Stimulated activated CD4-positive, alpha-beta T cell treated with anti-CD3 and anti-CD28 coated beads, TNF-alpha, amount 100 ng/mL, for 48 hours (primary cell): ENCODE measurements at regions not wholly inside any gene's neighbourhood (a gene's known extent, or its start where the extent isn't known, plus 50 kb on each side); places are given as distances from the start of the nearest gene placed in this dataset.

Experiments used
- DNase-seq, 3 donors: peaks; one replicate each; pipeline ENCODE4 v3.0.0-alpha.2; 2020; ENCODE audit warnings: low read depth in 3 of 3

DNA sequence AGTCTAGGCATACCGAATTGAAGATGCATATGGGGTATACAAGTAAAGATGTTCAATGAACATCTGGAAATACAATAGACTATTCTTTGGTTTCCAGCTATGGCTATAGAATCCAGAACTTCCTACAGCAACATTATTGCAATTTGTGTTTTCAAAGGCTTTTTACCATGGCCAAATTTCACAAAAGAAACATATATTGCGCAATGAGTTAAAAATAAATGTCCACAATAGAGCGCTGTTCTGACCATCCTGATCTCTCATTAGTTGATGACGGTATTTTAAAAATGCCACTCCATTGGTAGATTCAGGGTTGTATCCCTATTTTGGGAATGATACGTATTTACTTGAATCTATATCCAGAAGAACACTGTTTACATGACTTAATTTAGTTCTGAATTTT is 139.2 kb downstream of the LINC00632 start:
- no peak for DNase-seq

DNA sequence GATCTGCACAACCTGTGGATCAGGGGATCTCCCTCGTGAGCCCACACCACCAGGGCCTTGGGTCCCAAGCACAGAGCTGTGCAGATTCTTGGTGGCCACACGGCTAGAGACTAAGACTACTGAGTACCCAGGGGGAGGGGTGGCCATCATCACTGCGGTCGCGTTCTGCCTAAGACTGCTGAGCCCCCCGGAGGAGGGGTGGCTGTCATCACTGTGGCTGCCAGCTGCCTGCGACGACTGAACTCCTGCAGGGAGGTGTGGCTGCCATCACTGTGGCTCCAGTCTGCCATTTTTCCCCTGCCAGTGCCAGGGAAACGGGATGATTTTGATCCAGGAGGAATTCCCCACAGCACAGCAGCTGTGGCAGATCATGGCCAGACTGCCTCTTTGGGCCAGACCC is 141.7 kb upstream of the SPANXB1 start:
- DNase-seq = no peak

DNA sequence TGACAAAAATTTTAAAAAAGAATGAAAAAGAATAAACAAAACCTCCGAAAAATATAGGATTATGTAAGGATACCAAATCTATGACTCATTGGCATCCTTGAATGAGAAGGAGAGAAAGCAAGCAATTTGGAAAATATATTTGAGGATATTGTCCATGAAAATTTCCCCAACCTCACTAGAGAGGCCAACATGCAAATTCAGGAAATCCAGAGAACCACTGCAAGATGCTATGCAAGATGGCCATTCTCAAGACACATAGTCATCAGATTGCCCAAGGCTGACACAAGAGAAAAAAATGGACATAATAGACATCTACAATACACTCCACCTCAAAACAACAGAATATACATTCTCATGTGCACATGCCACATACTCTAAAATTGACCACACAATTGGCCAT is 135.9 kb upstream of the SPANXB1 start:
- no peak for DNase-seq

DNA sequence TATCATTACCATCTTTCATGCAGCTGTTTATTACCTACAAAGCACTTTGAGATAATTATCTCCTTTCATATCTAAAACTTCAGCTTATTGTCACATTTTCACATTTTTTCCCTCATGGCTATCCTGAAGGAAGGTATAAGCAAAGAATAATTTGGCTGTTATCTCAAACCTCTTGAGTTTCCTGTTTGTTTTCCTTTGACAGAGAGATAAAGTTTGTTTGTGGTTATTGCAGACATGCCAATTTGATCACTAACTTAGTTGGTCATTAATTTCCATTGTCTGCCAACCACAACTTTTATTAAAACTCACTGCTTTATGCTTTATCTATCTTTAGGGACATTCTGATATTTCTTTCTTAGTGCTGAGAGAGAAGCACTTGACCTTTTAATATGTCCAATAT is 89.8 kb upstream of the SPANXB1 start:
- no peak for DNase-seq

DNA sequence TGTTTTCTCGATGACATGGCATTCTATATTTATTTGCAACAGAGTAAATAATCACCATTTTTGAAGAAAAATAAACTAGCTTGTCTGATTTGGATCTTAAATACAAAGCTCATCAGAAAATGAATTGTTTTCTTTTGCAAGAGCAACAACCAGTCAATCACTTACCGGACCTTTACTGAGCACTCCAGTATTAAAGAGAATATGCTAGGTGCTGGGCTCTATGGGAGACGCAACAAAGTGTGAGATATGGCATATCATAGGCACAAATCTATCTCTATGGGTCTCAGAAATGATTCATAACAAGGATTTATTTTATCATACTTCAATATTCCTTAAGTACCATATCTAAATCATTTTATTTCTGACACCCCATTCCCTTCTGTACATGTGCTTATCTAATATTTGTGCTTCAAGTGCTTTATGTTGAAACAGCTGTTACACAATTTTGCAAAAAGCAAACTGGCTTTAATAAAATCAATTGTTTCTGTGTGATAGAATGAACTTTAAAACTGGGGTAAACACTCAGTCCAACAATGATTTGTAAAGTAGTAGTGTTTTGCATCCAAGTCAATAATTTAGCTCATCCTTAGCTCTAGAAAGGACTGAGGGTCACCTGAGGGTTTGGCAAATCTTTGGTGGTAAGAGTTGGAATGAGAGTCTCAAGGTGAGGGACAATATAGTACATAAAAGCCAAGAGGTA is 88.4 kb upstream of the SPANXB1 start:
- no peak for DNase-seq

DNA sequence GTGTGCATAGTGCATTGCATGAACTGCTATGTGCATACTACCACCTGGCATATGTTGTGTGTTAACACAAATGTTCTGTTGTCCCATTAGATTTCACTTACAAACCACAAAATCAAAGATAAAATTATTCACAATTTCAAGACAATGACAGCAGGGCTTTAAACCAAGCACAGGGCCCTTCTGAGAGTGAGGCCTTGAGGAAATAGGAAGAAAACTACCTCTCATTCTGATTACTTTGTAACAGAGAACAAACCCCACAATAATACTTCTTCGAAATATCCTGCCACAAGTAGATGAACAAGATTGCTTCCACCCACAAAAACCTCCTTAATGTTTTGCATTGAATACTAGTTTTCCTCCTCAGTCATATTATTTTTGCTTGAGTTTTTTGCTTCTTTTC is 85.5 kb upstream of the SPANXB1 start:
- no peak for DNase-seq

DNA sequence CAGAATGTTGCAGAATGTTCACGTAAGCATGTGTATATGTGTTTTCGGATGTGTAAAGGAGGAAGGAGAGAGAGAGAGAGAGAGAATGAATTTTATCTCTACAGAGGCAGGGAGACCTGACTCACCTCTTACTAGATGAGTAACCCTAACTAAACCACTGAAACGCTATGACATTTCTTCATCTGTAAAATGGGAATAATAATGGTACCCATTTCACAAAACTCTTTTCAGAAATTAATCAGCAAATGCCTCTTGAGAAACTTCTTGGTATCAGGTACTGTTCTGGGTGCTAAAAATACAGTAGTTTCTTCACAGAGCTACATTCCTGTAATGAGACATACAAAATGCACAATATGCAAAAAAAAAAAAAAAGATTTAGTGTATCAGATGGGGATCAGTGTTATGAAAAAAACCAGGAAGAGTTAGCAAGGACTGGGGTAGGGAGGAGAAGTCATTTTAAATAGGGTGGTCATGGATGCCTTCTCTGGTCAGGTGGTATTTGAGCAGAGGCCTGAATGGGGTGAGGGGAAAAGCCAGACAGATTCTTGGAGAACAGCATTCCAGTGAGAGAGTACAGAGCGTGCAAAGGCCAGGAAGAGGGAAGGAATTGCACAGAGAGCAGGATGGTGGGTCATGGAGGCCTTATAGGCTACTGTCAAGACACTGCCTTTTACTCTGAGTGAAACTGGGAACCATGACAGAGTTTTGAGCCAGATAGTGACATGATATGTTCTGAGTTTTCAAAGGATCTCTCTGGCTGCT is 84.9 kb upstream of the SPANXB1 start:
- DNase-seq = no peak

DNA sequence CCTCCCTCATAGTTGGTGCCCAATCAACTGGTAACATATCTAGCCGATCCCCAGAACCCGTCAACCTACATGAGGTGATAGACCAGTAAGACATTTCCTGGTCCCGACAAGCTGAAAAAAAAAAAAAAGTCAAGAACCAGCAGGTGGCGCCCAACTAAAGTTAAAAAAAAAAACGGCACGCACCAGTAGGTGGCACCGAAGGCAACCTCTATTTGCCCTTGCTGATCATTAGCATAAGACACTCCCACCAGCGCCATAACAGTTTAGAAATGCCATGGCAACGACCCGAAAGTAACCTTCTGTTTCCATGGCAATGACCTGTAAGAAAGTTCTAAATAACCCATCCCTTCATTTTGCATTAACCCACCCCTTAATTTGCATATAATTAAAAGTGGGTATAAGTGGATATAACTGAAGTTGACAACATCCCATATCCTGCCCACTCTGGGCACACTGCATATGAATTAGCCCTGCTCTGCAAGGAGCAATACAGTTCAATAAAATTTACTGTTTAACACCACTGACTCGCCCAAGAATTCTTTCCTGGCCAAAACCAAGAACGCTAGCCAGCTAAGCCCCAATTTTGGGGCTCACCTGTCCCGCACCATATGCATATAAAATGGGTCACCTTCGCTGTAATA is 83.9 kb upstream of the SPANXB1 start:
- DNase-seq = peak in 2 of 3 donors; percentile 7 to 24

DNA sequence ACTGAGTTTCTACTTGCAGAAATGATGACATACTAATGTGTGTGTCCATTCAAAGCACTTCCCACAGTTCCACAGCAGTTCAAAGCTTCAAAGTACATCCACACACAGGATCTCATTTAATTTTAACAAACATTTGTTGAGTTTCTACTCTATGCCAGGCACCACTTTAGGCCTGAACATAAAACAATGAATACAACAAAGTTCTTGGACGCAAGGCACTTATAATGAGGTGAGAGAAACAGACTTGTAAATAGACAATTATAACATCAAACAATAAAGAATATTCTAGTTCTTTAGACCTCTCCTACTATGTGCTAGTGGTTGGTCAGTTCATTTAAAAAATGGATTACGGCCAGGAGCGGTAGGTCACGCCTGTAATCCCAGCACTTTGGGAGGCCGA is 82.0 kb upstream of the SPANXB1 start:
- DNase-seq = no peak

DNA sequence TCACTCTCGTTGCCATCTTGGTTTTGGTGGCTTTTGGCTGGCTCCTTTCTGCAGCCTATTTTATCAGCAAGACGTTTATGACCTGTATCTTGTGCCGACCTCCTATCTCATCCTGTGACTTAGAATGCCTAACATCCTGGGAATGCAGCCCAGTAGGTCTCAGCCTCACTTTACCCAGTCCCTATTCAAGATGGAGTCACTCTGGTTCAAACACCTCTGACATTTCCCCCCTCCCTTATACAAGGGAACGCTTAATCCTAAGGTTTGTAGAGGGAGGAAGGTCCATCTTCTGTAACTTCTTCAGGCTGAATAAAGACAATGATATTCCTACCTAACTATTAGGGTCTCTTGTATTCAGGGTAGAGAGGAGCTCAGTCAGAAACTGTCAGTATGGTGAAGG is 79.3 kb upstream of the SPANXB1 start:
- DNase-seq = no peak

DNA sequence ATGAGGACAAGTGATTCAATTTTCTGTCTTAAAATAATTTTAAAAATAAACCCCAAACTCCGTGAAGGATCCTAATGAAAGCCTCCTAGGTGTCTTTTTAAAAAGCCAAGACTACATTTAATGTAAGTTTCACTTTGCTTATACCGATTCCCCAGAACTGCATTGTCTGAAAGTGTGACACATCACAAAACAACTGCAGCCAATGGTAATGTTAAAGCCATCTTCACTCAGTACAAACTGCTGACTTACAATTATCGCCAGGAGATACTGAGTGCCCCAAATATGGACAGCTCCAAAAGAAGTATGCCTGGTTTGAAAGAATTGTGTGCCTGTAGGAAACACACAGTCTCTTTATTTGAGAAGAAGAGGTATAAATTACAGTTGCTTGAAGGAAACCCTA is 73.7 kb upstream of the SPANXB1 start:
- DNase-seq = no peak

DNA sequence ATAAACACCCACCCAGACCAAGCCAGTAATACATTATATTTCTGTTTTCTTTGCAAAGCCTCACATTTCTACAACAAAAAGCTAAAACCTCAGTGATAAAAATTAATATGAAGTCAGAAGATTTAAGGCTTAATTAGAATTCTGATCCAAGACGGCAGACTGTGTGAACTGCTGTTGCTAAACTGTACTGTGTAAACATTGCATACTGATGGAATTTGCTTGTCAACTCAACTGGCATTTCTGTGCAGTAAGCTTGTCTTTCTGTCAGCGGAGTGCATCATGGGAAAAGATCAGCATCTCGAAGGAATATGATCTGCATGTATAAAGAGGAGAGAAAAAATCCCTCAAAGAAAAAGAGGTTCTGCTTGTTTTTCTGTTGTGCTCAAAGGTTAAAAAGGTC is 69.4 kb upstream of the SPANXB1 start:
- no peak for DNase-seq

DNA sequence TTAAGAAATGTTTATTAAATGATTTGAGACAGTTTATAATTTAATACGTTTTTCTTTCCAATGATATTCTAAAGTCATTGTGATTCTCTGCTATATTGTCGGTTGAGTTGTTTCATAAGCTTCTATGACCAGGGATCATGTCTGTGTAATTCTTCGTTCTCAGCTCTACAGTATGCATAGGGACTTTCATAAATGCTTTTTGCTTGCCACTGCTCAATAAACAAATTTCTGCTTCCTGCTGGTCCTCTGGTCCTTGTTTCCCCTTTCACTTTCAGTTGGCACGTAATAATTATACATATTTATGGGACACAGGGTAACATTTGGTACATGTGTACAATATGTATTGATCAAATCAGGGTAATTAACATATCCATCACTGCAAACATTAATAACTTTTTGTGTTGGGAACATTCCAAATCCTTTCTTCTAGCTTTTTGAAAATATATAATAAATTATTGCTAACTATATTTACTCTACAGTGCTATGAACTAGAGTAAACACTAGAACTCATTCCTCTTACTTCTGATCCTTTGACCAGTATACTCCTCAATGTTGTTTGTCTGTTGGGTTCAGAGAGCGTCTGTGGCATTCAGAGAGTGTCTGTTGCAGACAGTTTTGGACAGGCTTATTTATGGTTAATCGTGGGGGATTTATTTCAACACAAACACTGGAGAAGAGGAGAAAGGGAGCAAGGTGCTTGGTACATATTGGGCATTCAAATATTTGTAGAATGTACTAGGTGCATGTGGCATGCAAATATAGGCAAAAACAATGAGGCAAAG is 68.3 kb upstream of the SPANXB1 start:
- no peak for DNase-seq

DNA sequence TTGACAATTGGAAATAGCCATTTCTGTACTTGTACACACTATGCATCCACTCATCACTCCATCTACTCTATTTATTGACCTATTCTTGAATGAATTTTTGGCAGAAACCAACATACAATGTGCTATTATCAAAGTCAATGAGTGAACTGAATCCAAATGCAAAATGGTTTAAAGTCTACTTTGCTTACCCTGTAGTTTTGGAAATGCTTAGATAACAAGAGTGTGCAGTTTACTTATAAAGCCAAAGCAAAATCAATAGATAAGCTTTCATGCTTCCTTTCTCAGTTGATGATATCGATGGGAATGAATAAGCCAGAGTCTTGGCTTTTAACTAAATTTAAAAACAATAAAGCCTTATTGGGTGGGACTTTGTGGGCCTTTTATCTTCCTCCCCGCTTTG is 58.9 kb upstream of the SPANXB1 start:
- DNase-seq = no peak

DNA sequence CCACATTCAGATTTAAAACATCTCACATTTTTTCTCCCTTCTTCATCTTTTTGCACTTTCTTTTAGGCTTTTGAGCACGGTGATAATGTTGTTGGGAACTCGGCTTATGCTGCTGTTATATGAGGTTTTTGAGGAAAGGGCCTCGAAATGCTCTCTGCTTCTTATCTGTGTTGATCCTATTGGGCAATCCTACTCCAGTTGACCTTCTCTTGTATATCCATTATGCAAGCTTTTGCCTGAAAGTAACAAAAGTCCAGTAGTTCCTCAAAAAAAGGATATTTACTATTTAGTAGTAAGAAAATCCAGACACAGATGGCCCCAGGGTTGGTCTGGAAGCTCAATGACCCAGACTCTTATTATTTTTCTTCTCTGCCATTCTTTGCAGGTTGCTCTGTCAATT is 57.7 kb upstream of the SPANXB1 start:
- no peak for DNase-seq

DNA sequence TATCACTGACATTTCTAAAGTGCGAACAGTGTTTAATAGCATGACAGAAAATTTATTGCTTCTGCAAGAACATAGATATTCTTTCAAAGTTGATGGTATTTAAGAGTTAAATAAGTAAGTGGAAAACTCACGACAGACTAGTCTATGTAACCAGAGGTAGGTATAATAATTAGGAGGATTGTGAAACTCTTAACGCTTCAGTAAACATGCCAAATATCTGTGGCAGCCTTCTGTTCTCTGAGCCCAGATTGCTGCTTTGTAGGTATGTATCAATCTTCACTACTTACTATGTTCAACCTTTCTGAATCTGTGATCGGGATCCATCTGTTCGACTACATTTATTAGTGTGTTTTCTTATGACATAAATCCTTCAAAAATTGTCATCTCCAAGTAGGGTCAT is 53.6 kb upstream of the SPANXB1 start:
- no peak for DNase-seq

DNA sequence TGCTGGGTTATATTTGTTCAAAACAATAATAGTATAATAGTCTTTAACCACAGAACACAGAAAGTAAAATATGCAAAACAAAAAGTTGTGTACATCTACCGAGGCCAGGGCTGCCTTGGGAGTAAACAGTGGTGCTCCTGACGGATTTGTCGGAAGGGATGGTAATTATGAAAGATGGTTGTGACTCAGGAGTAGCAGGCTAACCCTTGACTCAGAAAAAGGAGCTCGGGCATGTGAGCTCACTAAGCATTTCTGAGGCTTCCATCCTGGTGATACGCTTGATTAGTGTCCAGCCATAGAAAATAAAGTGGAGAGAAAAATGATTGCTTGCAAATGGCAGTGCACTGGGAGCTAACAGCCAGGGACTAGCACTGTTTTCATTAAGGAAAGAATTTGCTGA is 53.2 kb upstream of the SPANXB1 start:
- DNase-seq = no peak
